ENCODE measurements at regions not wholly inside any gene's neighbourhood (a gene's known extent, or its start where the extent isn't known, plus 50 kb on each side); places are given as distances from the start of the nearest gene placed in this dataset.

- Histone ChIP-seq H3K27me3 (ENCODE audit: control insufficient read depth in 3 of 3, insufficient read depth in 3 of 3, low read length in 2 of 3) (peaks cover 0 to 5% (median 0%) of the 10 kb centered on the region in 3 donors), H3K36me3 (ENCODE audit: control insufficient read depth in 4 of 4, insufficient read depth in 4 of 4, low read length in 4 of 4) (no peaks in the 10 kb centered on the region), H3K4me3 (no peak overlapping the region), H3K27ac (ENCODE audit: low read depth in 1 of 2, low read length in 1 of 2) (no peak overlapping the region), H3K9me3 (ENCODE audit: control insufficient read depth in 4 of 4, insufficient read depth in 3 of 4, low read length in 3 of 4) (peaks cover 0 to 3% (median 0%) of the 10 kb centered on the region in 4 donors), H3K9ac (ENCODE audit: insufficient read depth in 1 of 2, low read length in 2 of 2) (no peak overlapping the region), H3K4me1 (ENCODE audit: control insufficient read depth in 5 of 5, insufficient read depth in 5 of 5, low read length in 5 of 5) (peaks cover 0 to 38% (median 2%) of the 10 kb centered on the region in 5 donors)
- TF ChIP-seq CTCF (IDR thresholded peaks at IDR 0.05; ENCODE audit: control extremely low read depth, extremely low read depth), result no peak
- ATAC-seq (ENCODE audit: insufficient read depth, low FRiP score) (no peak), DNase-seq (no peak)
- 80 to 88% methylated on average over 6 of the region's 6 CpGs for WGBS, 2 donors
These were observed 139.1 kb upstream of the SDK2 start for GRCh38 chr17:73783382-73783766.

DNA sequence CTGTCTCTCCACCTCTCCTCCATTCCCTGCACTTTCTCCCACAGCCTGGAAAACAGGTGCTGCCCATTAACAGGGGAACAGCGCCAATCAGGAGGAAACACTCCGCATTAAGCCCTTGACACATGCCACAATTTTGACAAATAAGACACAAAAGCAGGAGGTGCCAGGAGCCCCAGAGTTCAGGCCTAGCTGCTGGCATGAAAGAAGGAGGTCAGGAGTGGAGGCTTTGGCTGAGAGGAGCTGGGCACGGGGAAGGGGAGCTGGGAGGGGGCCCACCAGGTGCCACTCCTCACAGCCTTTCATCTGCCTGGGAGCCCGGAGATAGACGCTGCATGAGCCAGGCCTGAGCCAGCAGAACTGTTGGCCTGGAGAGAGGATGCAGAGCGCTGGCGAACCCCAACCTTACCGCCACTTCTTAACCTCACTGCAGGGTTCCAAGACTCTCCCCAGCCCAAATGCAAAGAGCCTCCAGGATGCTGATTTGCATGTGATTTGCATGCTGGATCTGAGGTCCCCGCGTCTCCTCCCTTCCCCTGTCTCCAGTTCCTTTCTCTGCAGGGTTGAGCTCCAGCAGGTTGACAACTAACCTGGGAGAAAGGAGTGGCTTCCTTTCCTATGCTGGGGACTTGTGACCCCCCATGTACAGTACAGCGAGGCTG lies 139.8 kb upstream of the SDK2 start:
- WGBS, 2 donors, result 82 to 84% methylated on average over 11 of the region's 11 CpGs
- no peak overlapping the region for H3K27ac ChIP-seq (ENCODE audit: low read depth in 1 of 2, low read length in 1 of 2)
- peaks cover 0 to 5% (median 0%) of the 10 kb centered on the region in 3 donors for H3K27me3 ChIP-seq (ENCODE audit: control insufficient read depth in 3 of 3, insufficient read depth in 3 of 3, low read length in 2 of 3)
- H3K4me3 ChIP-seq, result no peak overlapping the region
- H3K9ac ChIP-seq (ENCODE audit: insufficient read depth in 1 of 2, low read length in 2 of 2), result no peak overlapping the region
- peaks cover 0 to 5% (median 0%) of the 10 kb centered on the region in 4 donors for H3K9me3 ChIP-seq (ENCODE audit: control insufficient read depth in 4 of 4, insufficient read depth in 3 of 4, low read length in 3 of 4)
- ATAC-seq (ENCODE audit: insufficient read depth, low FRiP score) (no peak), DNase-seq (no peak)
- no peak for TF ChIP-seq CTCF (IDR thresholded peaks at IDR 0.05; ENCODE audit: control extremely low read depth, extremely low read depth)
- no peaks in the 10 kb centered on the region for H3K36me3 ChIP-seq (ENCODE audit: control insufficient read depth in 4 of 4, insufficient read depth in 4 of 4, low read length in 4 of 4)
- peaks cover 0 to 38% (median 2%) of the 10 kb centered on the region in 5 donors for H3K4me1 ChIP-seq (ENCODE audit: control insufficient read depth in 5 of 5, insufficient read depth in 5 of 5, low read length in 5 of 5)

DNA sequence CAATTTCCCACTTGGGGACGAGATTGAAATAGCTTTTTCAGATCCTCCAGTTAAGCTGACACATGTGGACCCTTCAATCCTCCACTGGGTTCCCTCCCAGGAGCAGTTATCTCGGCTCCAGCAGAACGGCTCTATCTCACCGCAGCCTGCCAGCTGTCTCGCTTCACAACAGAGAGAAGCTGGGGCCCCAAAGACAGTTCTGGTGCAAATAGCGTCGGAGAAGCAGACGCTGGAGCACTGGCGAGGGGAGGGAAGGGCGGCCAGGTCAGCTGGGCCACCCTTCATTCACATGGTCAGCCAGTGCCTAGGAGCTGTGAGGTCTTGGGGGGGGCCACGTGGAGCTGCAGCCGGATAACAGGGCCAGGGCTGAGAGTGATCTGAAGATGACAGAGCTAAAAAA lies 141.3 kb upstream of the SDK2 start:
- H3K27me3 ChIP-seq (ENCODE audit: control insufficient read depth in 3 of 3, insufficient read depth in 3 of 3, low read length in 2 of 3), result peaks cover 0 to 5% (median 0%) of the 10 kb centered on the region in 3 donors
- peak; percentile 60 to 79 (median 66) for DNase-seq
- H3K9me3 ChIP-seq (ENCODE audit: control insufficient read depth in 4 of 4, insufficient read depth in 3 of 4, low read length in 3 of 4), result peaks cover 0 to 6% (median 0%) of the 10 kb centered on the region in 4 donors
- no peak overlapping the region for H3K4me3 ChIP-seq
- no peak for TF ChIP-seq CTCF (IDR thresholded peaks at IDR 0.05; ENCODE audit: control extremely low read depth, extremely low read depth)
- WGBS, 2 donors, result 46 to 65% methylated on average over 12 of the region's 12 CpGs
- H3K36me3 ChIP-seq (ENCODE audit: control insufficient read depth in 4 of 4, insufficient read depth in 4 of 4, low read length in 4 of 4), result no peaks in the 10 kb centered on the region
- H3K27ac ChIP-seq (ENCODE audit: low read depth in 1 of 2, low read length in 1 of 2), result no peak overlapping the region
- ATAC-seq (ENCODE audit: insufficient read depth, low FRiP score), result no peak
- peaks cover 0 to 38% (median 2%) of the 10 kb centered on the region in 5 donors for H3K4me1 ChIP-seq (ENCODE audit: control insufficient read depth in 5 of 5, insufficient read depth in 5 of 5, low read length in 5 of 5)
- H3K9ac ChIP-seq (ENCODE audit: insufficient read depth in 1 of 2, low read length in 2 of 2), result no peak overlapping the region

Measured in lung (tissue), 11 donors.